GM12891 (cell line): ENCODE measurements at regions not wholly inside any gene's neighbourhood (a gene's known extent, or its start where the extent isn't known, plus 50 kb on each side); places are given as distances from the start of the nearest gene placed in this dataset.

Experiments
- PAX5 ChIP-seq: IDR thresholded peaks from 2 replicates; pipeline ENCODE4 v1.6.1; 2011; ENCODE audit warnings: low read length, moderate library complexity, mild to moderate bottlenecking; ENCODE audit not compliant: insufficient read depth, severe bottlenecking
- POLR2A ChIP-seq: IDR thresholded peaks from 2 replicates; pipeline ENCODE4 v1.6.1; 2011; ENCODE audit warnings: low read depth, low read length, control low read depth
- POLR2AphosphoS5 ChIP-seq: IDR thresholded peaks from 2 replicates; pipeline ENCODE4 v1.6.1; 2011; ENCODE audit warnings: low read depth, low read length, control low read depth
- POU2F2 ChIP-seq: IDR thresholded peaks from 2 replicates; pipeline ENCODE4 v1.6.1; 2011; ENCODE audit warnings: low read depth, mild to moderate bottlenecking, control low read depth, low read length, moderate library complexity
- SPI1 ChIP-seq: IDR thresholded peaks from 2 replicates; pipeline ENCODE4 v1.6.1; 2011; ENCODE audit warnings: low read depth, low read length, control low read depth
- TAF1 ChIP-seq: IDR thresholded peaks from 2 replicates; pipeline ENCODE4 v1.6.1; 2011; ENCODE audit warnings: low read depth, low read length, control low read depth

- no peak for TF ChIP-seq POLR2AphosphoS5
- TF ChIP-seq POLR2A = no peak
- no peak for TF ChIP-seq TAF1
- no peak for TF ChIP-seq PAX5
- TF ChIP-seq SPI1 = no peak
- no peak for TF ChIP-seq POU2F2
Observed at GRCh38 chr4:18113710-18114331, 92.3 kb upstream of the LCORL start.
